PC-9 (cell line): ENCODE measurements at regions not wholly inside any gene's neighbourhood (a gene's known extent, or its start where the extent isn't known, plus 50 kb on each side); places are given as distances from the start of the nearest gene placed in this dataset.

Source experiments
- CTCF ChIP-seq: fragments of 200-600 bp; sonication (generic); conservative IDR thresholded peaks from 2 replicates; pipeline ENCODE4 v1.6.1; 2017; ENCODE audit warnings: mixed run types, antibody characterized with exemption, mild to moderate bottlenecking, moderate library complexity
- EZH2 ChIP-seq: fragments of 200-600 bp; sonication (generic); IDR thresholded peaks from 2 replicates; pipeline ENCODE4 v1.8.0; 2017; ENCODE audit warnings: antibody characterized with exemption, low read depth

- TF ChIP-seq EZH2 = no peak
- no peak for TF ChIP-seq CTCF
These were observed 1030.1 kb upstream of the GRIA3 start for GRCh38 chrX:122154019-122154418.
